ENCODE measurements at regions not wholly inside any gene's neighbourhood (a gene's known extent, or its start where the extent isn't known, plus 50 kb on each side); places are given as distances from the start of the nearest gene placed in this dataset.

GRCh38 chr10:108812296-108812695 lies 1111.0 kb downstream of the XPNPEP1 start:
- TF ChIP-seq CTCF (IDR thresholded peaks at IDR 0.05) = no peak
- TF ChIP-seq EZH2 (IDR thresholded peaks at IDR 0.05; ENCODE audit: borderline replicate concordance, insufficient read depth, low read depth, low read length, poor library complexity, severe bottlenecking) = no peak

Data from B cell (primary cell).